SU-DHL-6 (cell line): ENCODE measurements at regions not wholly inside any gene's neighbourhood (a gene's known extent, or its start where the extent isn't known, plus 50 kb on each side); places are given as distances from the start of the nearest gene placed in this dataset.

Source experiments
- EZH2phosphoT487 ChIP-seq: fragments of 200-600 bp; sonication (generic), shearing (Covaris generic); conservative IDR thresholded peaks from 2 replicates; pipeline ENCODE4 v1.6.1; 2018; ENCODE audit warnings: mild to moderate bottlenecking, antibody characterized with exemption, low read length, moderate library complexity, mixed read lengths
- TF ChIP-seq, protein P1 (sequence below): fragments of 200-600 bp; sonication (generic); IDR thresholded peaks from one replicate; pipeline ENCODE4 v1.5.1; 2017; ENCODE audit warnings: antibody characterized with exemption, mild to moderate bottlenecking, low read length, moderate library complexity; ENCODE audit not compliant: insufficient read depth, poor library complexity, severe bottlenecking

DNA sequence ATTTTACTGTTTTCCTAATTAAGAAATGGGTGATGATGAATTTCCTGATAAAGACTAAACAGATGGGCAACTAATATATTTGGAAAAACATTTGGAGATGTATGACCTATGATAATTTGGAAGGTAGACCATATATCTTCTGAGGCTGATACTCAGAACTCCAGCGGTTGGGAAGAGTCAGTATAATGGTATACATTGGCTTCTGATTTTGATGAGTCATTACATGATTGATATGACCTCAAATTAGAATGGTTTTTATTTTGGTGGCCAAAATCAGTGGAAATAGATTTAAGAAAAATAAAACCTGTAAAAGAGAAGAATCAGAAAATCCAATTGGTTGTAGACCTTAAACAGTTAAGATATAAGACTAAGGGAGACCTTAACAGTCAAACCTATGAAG is 496.4 kb upstream of the ALCAM start:
- TF ChIP-seq, protein P1, sequence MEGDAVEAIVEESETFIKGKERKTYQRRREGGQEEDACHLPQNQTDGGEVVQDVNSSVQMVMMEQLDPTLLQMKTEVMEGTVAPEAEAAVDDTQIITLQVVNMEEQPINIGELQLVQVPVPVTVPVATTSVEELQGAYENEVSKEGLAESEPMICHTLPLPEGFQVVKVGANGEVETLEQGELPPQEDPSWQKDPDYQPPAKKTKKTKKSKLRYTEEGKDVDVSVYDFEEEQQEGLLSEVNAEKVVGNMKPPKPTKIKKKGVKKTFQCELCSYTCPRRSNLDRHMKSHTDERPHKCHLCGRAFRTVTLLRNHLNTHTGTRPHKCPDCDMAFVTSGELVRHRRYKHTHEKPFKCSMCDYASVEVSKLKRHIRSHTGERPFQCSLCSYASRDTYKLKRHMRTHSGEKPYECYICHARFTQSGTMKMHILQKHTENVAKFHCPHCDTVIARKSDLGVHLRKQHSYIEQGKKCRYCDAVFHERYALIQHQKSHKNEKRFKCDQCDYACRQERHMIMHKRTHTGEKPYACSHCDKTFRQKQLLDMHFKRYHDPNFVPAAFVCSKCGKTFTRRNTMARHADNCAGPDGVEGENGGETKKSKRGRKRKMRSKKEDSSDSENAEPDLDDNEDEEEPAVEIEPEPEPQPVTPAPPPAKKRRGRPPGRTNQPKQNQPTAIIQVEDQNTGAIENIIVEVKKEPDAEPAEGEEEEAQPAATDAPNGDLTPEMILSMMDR: no peak
- TF ChIP-seq EZH2phosphoT487: no peak
